ENCODE measurements at regions not wholly inside any gene's neighbourhood (a gene's known extent, or its start where the extent isn't known, plus 50 kb on each side); places are given as distances from the start of the nearest gene placed in this dataset.

GRCh38 chr5:4375640-4376039, 764.5 kb upstream of the ADAMTS16 start:
- Histone ChIP-seq H3K9ac (ENCODE audit: low read depth in 2 of 2, low read length in 2 of 2) (no peak overlapping the region), H3K4me1 (no peaks in the 10 kb centered on the region), H3K36me3 (no peaks in the 10 kb centered on the region), H3K4me3 (no peak overlapping the region), H3K9me3 (no peaks in the 10 kb centered on the region), H3K27me3 (no peaks in the 10 kb centered on the region), H3K27ac (no peak overlapping the region)
- intact Hi-C loops (cut with DNase I), result no loop called here
- no peak for DNase-seq
- TF ChIP-seq, protein P1, sequence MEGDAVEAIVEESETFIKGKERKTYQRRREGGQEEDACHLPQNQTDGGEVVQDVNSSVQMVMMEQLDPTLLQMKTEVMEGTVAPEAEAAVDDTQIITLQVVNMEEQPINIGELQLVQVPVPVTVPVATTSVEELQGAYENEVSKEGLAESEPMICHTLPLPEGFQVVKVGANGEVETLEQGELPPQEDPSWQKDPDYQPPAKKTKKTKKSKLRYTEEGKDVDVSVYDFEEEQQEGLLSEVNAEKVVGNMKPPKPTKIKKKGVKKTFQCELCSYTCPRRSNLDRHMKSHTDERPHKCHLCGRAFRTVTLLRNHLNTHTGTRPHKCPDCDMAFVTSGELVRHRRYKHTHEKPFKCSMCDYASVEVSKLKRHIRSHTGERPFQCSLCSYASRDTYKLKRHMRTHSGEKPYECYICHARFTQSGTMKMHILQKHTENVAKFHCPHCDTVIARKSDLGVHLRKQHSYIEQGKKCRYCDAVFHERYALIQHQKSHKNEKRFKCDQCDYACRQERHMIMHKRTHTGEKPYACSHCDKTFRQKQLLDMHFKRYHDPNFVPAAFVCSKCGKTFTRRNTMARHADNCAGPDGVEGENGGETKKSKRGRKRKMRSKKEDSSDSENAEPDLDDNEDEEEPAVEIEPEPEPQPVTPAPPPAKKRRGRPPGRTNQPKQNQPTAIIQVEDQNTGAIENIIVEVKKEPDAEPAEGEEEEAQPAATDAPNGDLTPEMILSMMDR (IDR thresholded peaks at IDR 0.05), result no peak

DNA sequence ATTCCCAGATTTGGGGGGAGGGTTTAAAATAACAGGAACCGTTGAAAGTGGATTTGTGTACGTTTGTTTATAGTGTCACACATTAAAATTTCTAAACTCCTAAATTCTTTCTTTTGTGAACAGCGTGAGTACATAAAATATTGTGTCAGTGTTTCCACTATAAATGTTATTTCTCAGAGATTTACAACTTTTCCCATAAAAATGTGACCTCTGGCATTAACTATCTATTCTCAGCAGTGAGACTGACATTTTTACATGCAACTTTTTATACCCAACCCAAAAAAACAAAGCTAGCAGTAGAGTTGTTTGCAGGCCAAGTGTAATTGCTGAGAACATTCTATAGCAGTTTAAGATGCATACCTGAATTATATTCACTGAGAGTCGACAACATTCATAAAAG, 757.0 kb upstream of the ADAMTS16 start:
- no peak for DNase-seq
- Histone ChIP-seq H3K36me3 (no peaks in the 10 kb centered on the region), H3K9ac (ENCODE audit: low read depth in 2 of 2, low read length in 2 of 2) (no peak overlapping the region), H3K4me1 (no peaks in the 10 kb centered on the region), H3K9me3 (no peaks in the 10 kb centered on the region), H3K27ac (no peak overlapping the region), H3K4me3 (no peak overlapping the region), H3K27me3 (no peaks in the 10 kb centered on the region)
- intact Hi-C loops (cut with DNase I), result no loop called here
- TF ChIP-seq, protein P1 (IDR thresholded peaks at IDR 0.05), result no peak

DNA sequence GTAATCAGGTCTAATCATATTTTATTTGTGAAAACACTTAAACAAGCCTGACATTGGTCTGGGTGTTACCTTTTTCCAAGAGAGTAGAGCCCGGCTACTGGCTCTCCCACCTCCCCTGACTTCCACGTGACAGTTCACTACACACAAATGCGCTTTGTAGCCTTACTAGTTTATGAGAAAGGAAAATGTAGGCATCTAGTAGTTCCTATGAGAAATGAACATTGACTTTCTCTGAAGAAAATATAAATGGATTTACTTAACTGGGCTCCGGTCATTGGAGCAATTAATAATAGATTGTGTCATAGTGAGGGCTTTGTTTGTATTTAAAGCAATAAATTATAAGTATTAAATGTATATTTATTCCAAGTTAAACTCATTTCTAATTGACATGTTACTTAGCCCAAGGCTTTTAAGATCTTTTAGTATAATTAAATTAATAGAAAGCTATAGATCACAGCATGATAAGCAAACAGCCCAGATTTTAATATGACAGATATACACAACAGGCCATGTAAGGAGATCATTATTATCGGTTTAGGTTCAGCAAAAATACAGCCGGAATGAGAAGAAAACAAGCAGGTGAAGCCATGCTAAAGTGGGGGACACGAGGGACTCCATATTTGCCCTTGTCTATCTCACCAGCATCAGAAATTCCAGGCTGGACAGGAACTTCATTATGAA, 756.5 kb upstream of the ADAMTS16 start:
- TF ChIP-seq, protein P1 (IDR thresholded peaks at IDR 0.05), result no peak
- Histone ChIP-seq H3K27me3 (no peaks in the 10 kb centered on the region), H3K9ac (ENCODE audit: low read depth in 2 of 2, low read length in 2 of 2) (no peak overlapping the region), H3K27ac (no peak overlapping the region), H3K9me3 (no peaks in the 10 kb centered on the region), H3K4me1 (no peaks in the 10 kb centered on the region), H3K36me3 (no peaks in the 10 kb centered on the region), H3K4me3 (no peak overlapping the region)
- intact Hi-C loops (cut with DNase I), result no loop called here
- no peak for DNase-seq

DNA sequence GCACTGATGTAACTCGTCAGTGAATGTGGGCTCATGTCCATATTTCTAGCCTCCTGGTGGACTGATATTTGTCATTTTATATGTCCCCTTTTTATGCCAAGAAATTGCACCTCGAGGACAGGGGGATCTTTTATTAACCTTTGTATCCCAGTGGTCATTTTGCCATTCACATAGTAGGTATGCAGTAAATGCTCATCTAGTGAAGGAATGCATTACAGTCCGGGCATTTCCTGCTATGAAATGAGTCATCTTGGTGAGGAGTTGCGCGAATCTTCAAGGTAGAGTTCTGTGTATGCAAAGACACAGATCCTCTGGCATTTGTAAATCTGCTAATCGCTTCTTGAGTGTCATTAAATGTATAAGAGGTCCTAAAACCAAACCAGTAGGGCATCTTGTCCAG, 755.5 kb upstream of the ADAMTS16 start:
- intact Hi-C loops (cut with DNase I), result no loop called here
- H3K4me3 ChIP-seq, result no peak overlapping the region
- TF ChIP-seq, protein P1 (IDR thresholded peaks at IDR 0.05), result no peak
- no peak for DNase-seq
- no peak overlapping the region for H3K27ac ChIP-seq
- H3K9ac ChIP-seq (ENCODE audit: low read depth in 2 of 2, low read length in 2 of 2), result no peak overlapping the region
- H3K36me3 ChIP-seq, result no peaks in the 10 kb centered on the region
- H3K9me3 ChIP-seq, result no peaks in the 10 kb centered on the region
- H3K27me3 ChIP-seq, result no peaks in the 10 kb centered on the region
- no peaks in the 10 kb centered on the region for H3K4me1 ChIP-seq

DNA sequence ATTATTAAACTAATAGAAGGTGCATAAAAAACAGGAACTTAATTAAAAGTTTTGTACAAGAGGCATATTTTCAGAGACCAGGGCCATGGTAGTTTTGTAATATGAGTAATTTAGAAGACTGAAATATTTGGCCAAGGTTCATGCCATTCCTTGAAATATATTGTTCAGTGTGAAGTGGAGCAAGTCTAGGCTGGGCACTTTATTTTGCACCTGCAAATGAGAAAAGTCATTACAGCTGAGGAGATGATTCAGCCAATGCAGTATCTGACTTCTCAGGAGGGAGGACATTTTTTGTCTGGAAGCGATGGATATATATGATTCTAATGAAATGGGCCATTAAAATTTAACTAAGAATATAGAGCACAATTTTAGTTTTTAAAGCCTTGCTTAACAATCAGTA, 754.0 kb upstream of the ADAMTS16 start:
- DNase-seq, result no peak
- no peaks in the 10 kb centered on the region for H3K4me1 ChIP-seq
- H3K9ac ChIP-seq (ENCODE audit: low read depth in 2 of 2, low read length in 2 of 2), result no peak overlapping the region
- intact Hi-C loops (cut with DNase I), result no loop called here
- H3K27ac ChIP-seq, result no peak overlapping the region
- no peaks in the 10 kb centered on the region for H3K36me3 ChIP-seq
- H3K27me3 ChIP-seq, result no peaks in the 10 kb centered on the region
- TF ChIP-seq, protein P1 (IDR thresholded peaks at IDR 0.05), result no peak
- H3K9me3 ChIP-seq, result no peaks in the 10 kb centered on the region
- no peak overlapping the region for H3K4me3 ChIP-seq

Data from colonic mucosa (tissue), 4 donors.